ENCODE measurements at regions not wholly inside any gene's neighbourhood (a gene's known extent, or its start where the extent isn't known, plus 50 kb on each side); places are given as distances from the start of the nearest gene placed in this dataset.
"Not testable (repeated sequence)": the region's sequence is repeated elsewhere in the genome, so short reads cannot be mapped to it uniquely, and the experiment has no call there.

DNA sequence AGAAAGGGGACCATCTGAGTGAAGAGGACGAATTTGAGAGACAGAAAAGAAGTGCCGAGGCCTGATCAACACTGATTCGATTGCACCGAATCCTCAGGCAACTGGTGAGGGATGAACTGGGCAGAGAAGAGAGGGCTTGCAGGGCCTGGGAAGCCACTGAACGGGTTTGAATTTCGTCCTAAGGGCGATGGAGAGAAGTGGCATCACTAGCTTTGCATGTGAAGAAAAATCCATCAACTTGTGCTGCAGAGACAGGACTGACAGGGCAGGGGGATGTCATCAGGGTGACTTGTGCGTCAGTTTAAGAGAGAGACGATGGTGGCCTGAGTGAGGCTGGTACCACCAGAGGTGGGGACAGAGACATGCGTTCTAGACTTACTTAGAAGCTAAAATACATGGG is 73.7 kb upstream of the SLC22A23 start:
- 70 to 76% methylated on average over 10 of the region's 10 CpGs for WGBS, 2 donors
- ATAC-seq: no peak
- DNase-seq: no peak
- H3K4me3 ChIP-seq: no peak overlapping the region
- no peak overlapping the region for H3K27ac ChIP-seq
- intact Hi-C loops (cut with DNase I): no loop called here
- H3K4me1 ChIP-seq: no peaks in the 10 kb centered on the region
- no peaks in the 10 kb centered on the region for H3K27me3 ChIP-seq
- H3K36me3 ChIP-seq (replicated peaks in 1 of 2; ENCODE audit: insufficient read depth in 1 of 2, low read depth in 2 of 2): no peaks in the 10 kb centered on the region
- TF ChIP-seq, protein P1, sequence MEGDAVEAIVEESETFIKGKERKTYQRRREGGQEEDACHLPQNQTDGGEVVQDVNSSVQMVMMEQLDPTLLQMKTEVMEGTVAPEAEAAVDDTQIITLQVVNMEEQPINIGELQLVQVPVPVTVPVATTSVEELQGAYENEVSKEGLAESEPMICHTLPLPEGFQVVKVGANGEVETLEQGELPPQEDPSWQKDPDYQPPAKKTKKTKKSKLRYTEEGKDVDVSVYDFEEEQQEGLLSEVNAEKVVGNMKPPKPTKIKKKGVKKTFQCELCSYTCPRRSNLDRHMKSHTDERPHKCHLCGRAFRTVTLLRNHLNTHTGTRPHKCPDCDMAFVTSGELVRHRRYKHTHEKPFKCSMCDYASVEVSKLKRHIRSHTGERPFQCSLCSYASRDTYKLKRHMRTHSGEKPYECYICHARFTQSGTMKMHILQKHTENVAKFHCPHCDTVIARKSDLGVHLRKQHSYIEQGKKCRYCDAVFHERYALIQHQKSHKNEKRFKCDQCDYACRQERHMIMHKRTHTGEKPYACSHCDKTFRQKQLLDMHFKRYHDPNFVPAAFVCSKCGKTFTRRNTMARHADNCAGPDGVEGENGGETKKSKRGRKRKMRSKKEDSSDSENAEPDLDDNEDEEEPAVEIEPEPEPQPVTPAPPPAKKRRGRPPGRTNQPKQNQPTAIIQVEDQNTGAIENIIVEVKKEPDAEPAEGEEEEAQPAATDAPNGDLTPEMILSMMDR (IDR thresholded peaks at IDR 0.05): no peak
- TF ChIP-seq POLR2A (IDR thresholded peaks at IDR 0.05): no peak
- no peaks in the 10 kb centered on the region for H3K9me3 ChIP-seq

DNA sequence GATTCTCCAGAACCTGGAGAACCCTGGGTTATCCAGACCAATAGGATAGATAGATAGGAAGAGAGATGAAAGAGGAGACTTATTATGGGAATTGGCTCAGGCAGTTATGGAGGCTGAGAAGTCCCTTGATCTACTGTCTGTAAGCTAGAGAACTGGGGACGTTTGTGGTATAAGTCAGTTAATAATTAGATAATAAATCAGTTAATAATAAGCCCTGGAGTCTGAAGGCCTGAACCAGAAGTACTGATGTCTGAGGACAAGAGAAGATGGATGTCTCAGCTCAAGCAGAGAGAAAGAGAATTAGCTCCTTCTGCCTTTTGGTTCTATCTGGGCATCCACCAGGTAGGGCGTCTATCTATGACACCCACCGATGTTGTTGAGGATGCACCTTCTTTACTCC is 72.9 kb upstream of the SLC22A23 start:
- no peak for DNase-seq
- H3K36me3 ChIP-seq (replicated peaks in 1 of 2; ENCODE audit: insufficient read depth in 1 of 2, low read depth in 2 of 2): no peaks in the 10 kb centered on the region
- H3K4me1 ChIP-seq: no peaks in the 10 kb centered on the region
- H3K4me3 ChIP-seq: no peak overlapping the region
- no peaks in the 10 kb centered on the region for H3K27me3 ChIP-seq
- no peak for ATAC-seq
- TF ChIP-seq, protein P1 (IDR thresholded peaks at IDR 0.05): no peak
- no peak for TF ChIP-seq POLR2A (IDR thresholded peaks at IDR 0.05)
- H3K9me3 ChIP-seq: no peaks in the 10 kb centered on the region
- no peak overlapping the region for H3K27ac ChIP-seq
- WGBS, 2 donors: 67 to 77% methylated on average over 3 of the region's 3 CpGs
- intact Hi-C loops (cut with DNase I): no loop called here

DNA sequence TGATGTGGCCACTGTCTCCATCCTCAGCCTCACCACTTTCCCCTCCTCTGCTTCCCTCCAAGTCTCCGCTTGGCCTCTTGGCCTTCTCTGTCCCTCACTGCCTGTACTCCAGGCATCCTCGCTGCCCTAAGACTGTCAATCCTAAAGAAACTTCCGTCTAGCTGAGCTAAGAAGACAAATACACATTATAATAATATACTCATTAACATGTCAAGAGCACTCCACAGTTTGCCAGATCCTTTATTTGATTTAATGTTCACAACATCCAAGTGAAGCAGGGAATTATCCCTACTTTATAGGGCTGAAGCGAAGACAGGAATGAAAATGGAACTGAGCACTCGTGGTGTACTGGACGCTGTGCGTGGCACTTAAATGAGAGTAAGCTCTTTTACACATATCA is 72.4 kb upstream of the SLC22A23 start:
- TF ChIP-seq, protein P1 (IDR thresholded peaks at IDR 0.05): no peak
- no peak for TF ChIP-seq POLR2A (IDR thresholded peaks at IDR 0.05)
- ATAC-seq (no peak), DNase-seq (no peak)
- Histone ChIP-seq H3K27ac (no peak overlapping the region), H3K27me3 (no peaks in the 10 kb centered on the region), H3K9me3 (no peaks in the 10 kb centered on the region), H3K36me3 (replicated peaks in 1 of 2; ENCODE audit: insufficient read depth in 1 of 2, low read depth in 2 of 2) (no peaks in the 10 kb centered on the region), H3K4me3 (no peak overlapping the region), H3K4me1 (no peaks in the 10 kb centered on the region)
- intact Hi-C loops (cut with DNase I): no loop called here
- 81 to 88% methylated on average over 7 of the region's 7 CpGs for WGBS, 2 donors

DNA sequence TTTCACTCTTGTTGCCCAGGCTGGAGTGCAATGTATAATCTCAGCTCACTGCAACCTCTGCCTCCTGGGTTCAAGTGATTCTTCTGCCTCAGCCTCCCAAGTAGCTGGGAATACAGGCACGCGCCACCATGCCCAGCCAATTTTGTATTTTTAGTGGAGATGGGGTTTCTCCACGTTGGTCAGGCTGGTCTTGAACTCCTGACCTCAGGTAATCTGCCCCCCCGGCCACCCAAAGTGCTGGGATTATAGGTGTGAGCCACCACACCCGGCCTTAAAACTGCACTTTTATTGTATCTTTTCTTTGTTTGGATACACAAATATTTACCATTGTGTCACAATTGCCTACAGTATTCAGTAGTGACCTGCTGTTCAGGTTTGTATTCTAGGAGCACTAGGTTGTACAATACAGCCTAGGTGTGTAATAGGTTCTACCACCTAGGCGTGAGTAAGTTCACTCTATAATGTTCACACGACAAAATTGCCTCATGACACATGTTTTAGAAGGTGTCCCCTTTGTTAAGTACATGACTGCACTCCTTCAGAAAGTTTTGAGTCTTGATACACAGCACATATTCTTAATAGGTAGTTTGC is 71.3 kb upstream of the SLC22A23 start:
- H3K9me3 ChIP-seq; intact Hi-C loops (cut with DNase I); ATAC-seq; H3K27me3 ChIP-seq; H3K27ac ChIP-seq; H3K4me3 ChIP-seq; DNase-seq; H3K36me3 ChIP-seq (replicated peaks in 1 of 2; ENCODE audit: insufficient read depth in 1 of 2, low read depth in 2 of 2); H3K4me1 ChIP-seq: not testable (repeated sequence)
- WGBS, 2 donors: 84 to 85% methylated on average over 7 of the region's 7 CpGs

DNA sequence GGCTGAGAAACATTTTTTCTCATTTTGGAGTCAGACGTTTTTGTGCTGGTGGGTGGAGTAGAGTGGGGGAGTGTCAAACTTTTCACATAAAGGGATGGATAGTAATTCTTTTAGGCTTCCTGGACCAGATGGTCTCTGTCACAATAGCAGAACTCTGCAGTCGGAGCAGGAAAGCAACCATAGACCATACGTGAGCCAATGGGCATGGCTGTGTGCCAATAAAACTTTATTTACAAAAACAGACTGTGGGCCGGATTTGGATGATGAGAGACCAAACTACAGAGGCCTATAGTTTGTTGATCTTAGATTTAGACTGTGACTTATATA is 70.8 kb upstream of the SLC22A23 start:
- no peak for DNase-seq
- peaks cover 3% of the 10 kb centered on the region for H3K4me1 ChIP-seq
- no peak for ATAC-seq
- H3K27ac ChIP-seq: no peak overlapping the region
- no peaks in the 10 kb centered on the region for H3K36me3 ChIP-seq (replicated peaks in 1 of 2; ENCODE audit: insufficient read depth in 1 of 2, low read depth in 2 of 2)
- H3K27me3 ChIP-seq: no peaks in the 10 kb centered on the region
- TF ChIP-seq, protein P1 (IDR thresholded peaks at IDR 0.05): no peak
- no peak for TF ChIP-seq POLR2A (IDR thresholded peaks at IDR 0.05)
- H3K9me3 ChIP-seq: no peaks in the 10 kb centered on the region
- intact Hi-C loops (cut with DNase I): no loop called here
- WGBS, 2 donors: 65 to 67% methylated on average over 4 of the region's 4 CpGs
- no peak overlapping the region for H3K4me3 ChIP-seq
